MM.1S (cell line): ENCODE measurements at regions not wholly inside any gene's neighbourhood (a gene's known extent, or its start where the extent isn't known, plus 50 kb on each side); places are given as distances from the start of the nearest gene placed in this dataset.

Source experiments
- DNase-seq: peaks from one replicate; pipeline ENCODE4 v3.0.0-alpha.2; 2015
- H2AFZ ChIP-seq: fragments of 300-600 bp; sonication (generic); 2 replicates; pipeline ENCODE4 v1.6.0; 2016; ENCODE audit warnings: antibody characterized with exemption, low read length
- H3F3A ChIP-seq: fragments of 300-600 bp; sonication (generic); 2 replicates; pipeline ENCODE4 v1.6.1; 2016; ENCODE audit warnings: mild to moderate bottlenecking, antibody characterized with exemption, low read length, moderate library complexity, mixed read lengths; ENCODE audit not compliant: insufficient read depth
- H3K27ac ChIP-seq: fragments of 300-600 bp; sonication (generic); 2 replicates; pipeline ENCODE4 v1.5.1; 2016; ENCODE audit warnings: mild to moderate bottlenecking, low read length
- H3K27me3 ChIP-seq: fragments of 300-600 bp; sonication (generic); replicated peaks from 2 replicates; pipeline ENCODE4 v1.6.0; 2016; ENCODE audit warnings: low read length; ENCODE audit not compliant: insufficient read depth
- H3K36me3 ChIP-seq: fragments of 300-600 bp; sonication (generic); replicated peaks from 2 replicates; pipeline ENCODE4 v1.6.1; 2016; ENCODE audit warnings: mild to moderate bottlenecking, low read length, mixed read lengths; ENCODE audit not compliant: insufficient read depth
- H3K4me1 ChIP-seq: fragments of 300-600 bp; sonication (generic); 2 replicates; pipeline ENCODE4 v1.6.1; 2016; ENCODE audit warnings: low read length, mixed read lengths
- H3K4me2 ChIP-seq: fragments of 300-600 bp; sonication (generic); 2 replicates; pipeline ENCODE4 v1.6.0; 2016; ENCODE audit warnings: low read depth, low read length
- H3K4me3 ChIP-seq: fragments of 300-600 bp; sonication (generic); 2 replicates; pipeline ENCODE4 v1.5.1; 2016; ENCODE audit warnings: low read length, mixed read lengths
- H3K79me2 ChIP-seq: fragments of 300-600 bp; sonication (generic); 2 replicates; pipeline ENCODE4 v1.6.1; 2016; ENCODE audit warnings: mixed run types, low read length, mixed read lengths
- H3K9ac ChIP-seq: fragments of 300-600 bp; sonication (generic); 2 replicates; pipeline ENCODE4 v1.6.1; 2016; ENCODE audit warnings: low read length, mixed read lengths
- H3K9me2 ChIP-seq: fragments of 300-600 bp; sonication (generic); replicated peaks from 2 replicates; pipeline ENCODE4 v1.6.1; 2016; ENCODE audit warnings: mild to moderate bottlenecking, low read length, mixed read lengths; ENCODE audit not compliant: insufficient read depth
- H3K9me3 ChIP-seq: fragments of 300-600 bp; sonication (generic); replicated peaks from 2 replicates; pipeline ENCODE4 v1.6.1; 2016; ENCODE audit warnings: mild to moderate bottlenecking, low read length, mixed read lengths; ENCODE audit not compliant: insufficient read depth
- H4K20me1 ChIP-seq: fragments of 300-600 bp; sonication (generic); 2 replicates; pipeline ENCODE4 v1.6.1; 2016; ENCODE audit warnings: mild to moderate bottlenecking, low read length, moderate library complexity, mixed read lengths; ENCODE audit not compliant: insufficient read depth
- EZH2 ChIP-seq: fragments of 300-600 bp; sonication (generic); optimal IDR thresholded peaks from 2 replicates; pipeline ENCODE3; 2017; ENCODE audit warnings: low read depth, mild to moderate bottlenecking, antibody characterized with exemption, low read length, mixed read lengths
- EZH2phosphoT487 ChIP-seq: fragments of 300-600 bp; sonication (generic); IDR thresholded peaks from 2 replicates; pipeline ENCODE4 v1.6.1; 2018; ENCODE audit warnings: antibody characterized with exemption, low read length
- TF ChIP-seq, protein P1 (sequence below): fragments of 300-600 bp; sonication (generic); IDR thresholded peaks from 2 replicates; pipeline ENCODE4 v1.5.1; 2016; ENCODE audit warnings: antibody characterized with exemption, low read length, mixed read lengths

DNA sequence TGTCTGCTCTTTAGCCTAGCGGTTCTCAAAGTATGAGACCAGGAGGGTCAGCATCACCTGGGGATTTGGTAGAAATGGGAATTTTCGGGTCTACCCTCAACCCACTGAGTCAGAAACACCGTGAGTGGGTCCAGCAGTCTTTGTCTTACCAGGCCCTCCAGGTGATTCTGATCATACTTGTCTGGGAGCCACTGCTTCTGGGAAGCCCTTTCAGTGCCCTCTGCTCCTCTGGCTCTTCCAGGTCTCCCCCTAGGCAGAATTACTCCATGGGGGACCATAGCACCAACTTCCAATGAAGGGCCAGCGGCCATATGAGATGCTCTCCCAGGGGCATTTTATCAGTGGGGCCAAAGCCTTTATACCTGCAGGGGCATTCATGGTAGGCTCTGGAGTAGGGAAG, 81.0 kb upstream of the ETV3 start:
- H3K27me3 ChIP-seq = no peaks in the 10 kb centered on the region
- H3K9me2 ChIP-seq = no peaks in the 10 kb centered on the region
- H3K9ac ChIP-seq = no peak overlapping the region
- no peak overlapping the region for H2AFZ ChIP-seq
- H3K27ac ChIP-seq = no peak overlapping the region
- DNase-seq = no peak
- no peaks in the 10 kb centered on the region for H4K20me1 ChIP-seq
- no peaks in the 10 kb centered on the region for H3F3A ChIP-seq
- TF ChIP-seq EZH2 (no peak), EZH2phosphoT487 (no peak)
- TF ChIP-seq, protein P1, sequence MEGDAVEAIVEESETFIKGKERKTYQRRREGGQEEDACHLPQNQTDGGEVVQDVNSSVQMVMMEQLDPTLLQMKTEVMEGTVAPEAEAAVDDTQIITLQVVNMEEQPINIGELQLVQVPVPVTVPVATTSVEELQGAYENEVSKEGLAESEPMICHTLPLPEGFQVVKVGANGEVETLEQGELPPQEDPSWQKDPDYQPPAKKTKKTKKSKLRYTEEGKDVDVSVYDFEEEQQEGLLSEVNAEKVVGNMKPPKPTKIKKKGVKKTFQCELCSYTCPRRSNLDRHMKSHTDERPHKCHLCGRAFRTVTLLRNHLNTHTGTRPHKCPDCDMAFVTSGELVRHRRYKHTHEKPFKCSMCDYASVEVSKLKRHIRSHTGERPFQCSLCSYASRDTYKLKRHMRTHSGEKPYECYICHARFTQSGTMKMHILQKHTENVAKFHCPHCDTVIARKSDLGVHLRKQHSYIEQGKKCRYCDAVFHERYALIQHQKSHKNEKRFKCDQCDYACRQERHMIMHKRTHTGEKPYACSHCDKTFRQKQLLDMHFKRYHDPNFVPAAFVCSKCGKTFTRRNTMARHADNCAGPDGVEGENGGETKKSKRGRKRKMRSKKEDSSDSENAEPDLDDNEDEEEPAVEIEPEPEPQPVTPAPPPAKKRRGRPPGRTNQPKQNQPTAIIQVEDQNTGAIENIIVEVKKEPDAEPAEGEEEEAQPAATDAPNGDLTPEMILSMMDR = no peak
- H3K4me3 ChIP-seq = no peak overlapping the region
- no peaks in the 10 kb centered on the region for H3K9me3 ChIP-seq
- no peaks in the 10 kb centered on the region for H3K36me3 ChIP-seq
- no peak overlapping the region for H3K4me2 ChIP-seq
- H3K79me2 ChIP-seq = no peaks in the 10 kb centered on the region
- H3K4me1 ChIP-seq = no peaks in the 10 kb centered on the region

DNA sequence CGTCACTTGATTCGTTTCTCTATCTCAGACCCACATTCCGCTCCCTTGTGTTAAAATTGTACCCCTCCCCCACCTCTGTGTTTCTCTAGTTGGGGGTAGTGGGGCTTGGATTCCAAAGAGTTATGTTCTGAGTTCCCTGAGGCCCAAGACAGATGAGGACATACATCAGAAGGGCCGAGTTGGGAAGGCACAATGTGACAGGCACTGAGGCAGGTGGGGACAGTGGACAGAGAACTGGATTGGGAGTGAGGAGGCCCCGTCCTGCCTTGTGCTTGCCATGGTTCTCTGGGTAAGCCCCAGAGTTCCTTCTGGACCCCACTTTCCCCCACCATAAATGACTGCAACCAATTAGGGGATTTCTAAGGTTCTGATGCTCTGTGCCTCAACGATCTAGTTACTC, 80.5 kb upstream of the ETV3 start:
- Histone ChIP-seq H3K27me3 (no peaks in the 10 kb centered on the region), H3K79me2 (no peaks in the 10 kb centered on the region), H3F3A (no peaks in the 10 kb centered on the region), H4K20me1 (no peaks in the 10 kb centered on the region), H3K4me2 (no peak overlapping the region), H3K9me2 (no peaks in the 10 kb centered on the region), H3K4me1 (no peaks in the 10 kb centered on the region), H3K9me3 (no peaks in the 10 kb centered on the region), H3K4me3 (no peak overlapping the region), H3K27ac (no peak overlapping the region), H2AFZ (no peak overlapping the region), H3K36me3 (no peaks in the 10 kb centered on the region), H3K9ac (no peak overlapping the region)
- DNase-seq = no peak
- TF ChIP-seq EZH2 = no peak
- TF ChIP-seq, protein P1 = no peak

DNA sequence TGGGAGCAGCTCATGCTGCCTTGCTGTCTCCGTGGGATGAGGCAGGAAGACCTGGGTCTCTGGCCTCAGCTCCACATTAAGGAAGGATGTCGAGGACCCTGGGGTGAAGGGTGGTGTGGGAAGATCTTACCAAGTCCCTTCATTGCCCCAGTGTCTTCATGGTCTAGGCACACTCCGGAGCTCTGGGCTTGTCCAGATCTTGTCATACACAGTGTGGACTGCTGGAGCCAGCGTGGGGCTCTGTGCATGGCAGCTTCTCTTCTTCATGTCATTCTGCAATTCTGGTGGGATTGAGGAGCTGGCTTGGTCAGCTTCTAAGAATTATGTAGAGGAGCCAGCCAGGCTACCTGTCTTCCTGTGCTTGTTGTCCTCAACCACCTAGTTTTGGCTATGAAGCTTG, 79.3 kb upstream of the ETV3 start:
- DNase-seq = no peak
- H3K27ac ChIP-seq = no peak overlapping the region
- no peaks in the 10 kb centered on the region for H3K79me2 ChIP-seq
- no peaks in the 10 kb centered on the region for H3K9me2 ChIP-seq
- H3K9ac ChIP-seq = no peak overlapping the region
- no peak overlapping the region for H3K4me2 ChIP-seq
- H3F3A ChIP-seq = no peaks in the 10 kb centered on the region
- no peaks in the 10 kb centered on the region for H3K9me3 ChIP-seq
- H4K20me1 ChIP-seq = no peaks in the 10 kb centered on the region
- no peaks in the 10 kb centered on the region for H3K36me3 ChIP-seq
- H2AFZ ChIP-seq = no peak overlapping the region
- no peaks in the 10 kb centered on the region for H3K27me3 ChIP-seq
- H3K4me3 ChIP-seq = no peak overlapping the region
- TF ChIP-seq, protein P1 = no peak
- no peak for TF ChIP-seq EZH2phosphoT487
- no peak for TF ChIP-seq EZH2
- no peaks in the 10 kb centered on the region for H3K4me1 ChIP-seq
